ENCODE measurements at regions not wholly inside any gene's neighbourhood (a gene's known extent, or its start where the extent isn't known, plus 50 kb on each side); places are given as distances from the start of the nearest gene placed in this dataset.

GRCh38 chr1:178621822-178622221 is 103.2 kb upstream of the RALGPS2 start:
- H3K9me3 ChIP-seq (ENCODE audit: control insufficient read depth in 4 of 4, low read length in 3 of 4): no peaks in the 10 kb centered on the region
- no peaks in the 10 kb centered on the region for H3K36me3 ChIP-seq (ENCODE audit: control insufficient read depth in 4 of 4, insufficient read depth in 3 of 4, low read depth in 1 of 4, low read length in 3 of 4)
- TF ChIP-seq RXRA (IDR thresholded peaks at IDR 0.05) (no peak), CTCF (IDR thresholded peaks at IDR 0.05; ENCODE audit: low read depth, low read length, missing input control) (no peak), RAD21 (IDR thresholded peaks at IDR 0.05) (no peak), MAX (IDR thresholded peaks at IDR 0.05) (no peak), TAF1 (conservative IDR thresholded peaks at IDR 0.05) (no peak)
- WGBS: 90% methylated on average over 10 of the region's 10 CpGs
- no peak overlapping the region for H3K4me3 ChIP-seq (ENCODE audit: low read depth in 1 of 3, low read length in 3 of 3)
- peak overlapping the region in 1 of 2 donors; percentile 70 for H3K27ac ChIP-seq (ENCODE audit: low read depth in 1 of 2, low read length in 2 of 2)
- no peak overlapping the region for H3K9ac ChIP-seq (ENCODE audit: low read depth in 1 of 2, low read length in 2 of 2)
- peaks cover 8 to 20% (median 12%) of the 10 kb centered on the region in 4 donors for H3K4me1 ChIP-seq (ENCODE audit: control insufficient read depth in 4 of 4, insufficient read depth in 4 of 4, low read length in 3 of 4)
- H3K27me3 ChIP-seq (ENCODE audit: control insufficient read depth in 4 of 4, insufficient read depth in 4 of 4, low read length in 3 of 4): no peaks in the 10 kb centered on the region
- no peak for DNase-seq (ENCODE audit: low spot score)

GRCh38 chr1:178625695-178626094 is 99.3 kb upstream of the RALGPS2 start:
- no peak for DNase-seq (ENCODE audit: low spot score)
- H3K36me3 ChIP-seq (ENCODE audit: control insufficient read depth in 4 of 4, insufficient read depth in 3 of 4, low read depth in 1 of 4, low read length in 3 of 4): no peaks in the 10 kb centered on the region
- 36% methylated on average over 1 of the region's 1 CpG for WGBS

GRCh38 chr1:178627037-178627436 is 98.0 kb upstream of the RALGPS2 start:
- peaks cover 13 to 26% (median 22%) of the 10 kb centered on the region in 4 donors for H3K4me1 ChIP-seq (ENCODE audit: control insufficient read depth in 4 of 4, insufficient read depth in 4 of 4, low read length in 3 of 4)
- H3K9me3 ChIP-seq (ENCODE audit: control insufficient read depth in 4 of 4, low read length in 3 of 4): no peaks in the 10 kb centered on the region
- no peaks in the 10 kb centered on the region for H3K27me3 ChIP-seq (ENCODE audit: control insufficient read depth in 4 of 4, insufficient read depth in 4 of 4, low read length in 3 of 4)
- H3K27ac ChIP-seq (ENCODE audit: low read depth in 1 of 2, low read length in 2 of 2): no peak overlapping the region
- DNase-seq (ENCODE audit: low spot score): no peak
- no peak overlapping the region for H3K4me3 ChIP-seq (ENCODE audit: low read depth in 1 of 3, low read length in 3 of 3)
- 93% methylated on average over 2 of the region's 2 CpGs for WGBS
- TF ChIP-seq NR2F2 (IDR thresholded peaks at IDR 0.05): no peak
- no peak overlapping the region for H3K9ac ChIP-seq (ENCODE audit: low read depth in 1 of 2, low read length in 2 of 2)
- H3K36me3 ChIP-seq (ENCODE audit: control insufficient read depth in 4 of 4, insufficient read depth in 3 of 4, low read depth in 1 of 4, low read length in 3 of 4): no peaks in the 10 kb centered on the region

More at GRCh38 chr1:178625695-178626094, 99.3 kb upstream of the RALGPS2 start:
- H3K27ac ChIP-seq (ENCODE audit: low read depth in 1 of 2, low read length in 2 of 2): no peak overlapping the region
- no peaks in the 10 kb centered on the region for H3K27me3 ChIP-seq (ENCODE audit: control insufficient read depth in 4 of 4, insufficient read depth in 4 of 4, low read length in 3 of 4)
- no peaks in the 10 kb centered on the region for H3K9me3 ChIP-seq (ENCODE audit: control insufficient read depth in 4 of 4, low read length in 3 of 4)
- no peak overlapping the region for H3K9ac ChIP-seq (ENCODE audit: low read depth in 1 of 2, low read length in 2 of 2)
- peaks cover 13 to 32% (median 30%) of the 10 kb centered on the region in 4 donors for H3K4me1 ChIP-seq (ENCODE audit: control insufficient read depth in 4 of 4, insufficient read depth in 4 of 4, low read length in 3 of 4)
- H3K4me3 ChIP-seq (ENCODE audit: low read depth in 1 of 3, low read length in 3 of 3): no peak overlapping the region
- TF ChIP-seq FOXA1 (IDR thresholded peaks at IDR 0.05) (no peak), FOXA2 (IDR thresholded peaks at IDR 0.05) (no peak), RAD21 (IDR thresholded peaks at IDR 0.05) (peak in 1 of 2 donors; percentile 14), MAX (IDR thresholded peaks at IDR 0.05) (no peak), GABPA (IDR thresholded peaks at IDR 0.05 in 1 of 2, conservative IDR thresholded peaks at IDR 0.05 in 1 of 2) (no peak), HNF4A (conservative IDR thresholded peaks at IDR 0.05) (peak in 1 of 2 donors; percentile 21), RXRA (IDR thresholded peaks at IDR 0.05) (no peak), ATF3 (IDR thresholded peaks at IDR 0.05) (no peak)
